GM10266 (cell line): ENCODE measurements at regions not wholly inside any gene's neighbourhood (a gene's known extent, or its start where the extent isn't known, plus 50 kb on each side); places are given as distances from the start of the nearest gene placed in this dataset.

Experiments
- DNase-seq: peaks from one replicate; pipeline ENCODE4 v3.0.0; 2012; ENCODE audit errors: extremely low spot score
- CTCF ChIP-seq: IDR thresholded peaks from 2 replicates; pipeline ENCODE4 v1.5.1; 2012; ENCODE audit warnings: mild to moderate bottlenecking, low read depth; ENCODE audit not compliant: control insufficient read depth, insufficient read depth; ENCODE audit errors: missing control alignments

GRCh38 chr13:67328895-67329294 is 98.8 kb upstream of the PCDH9 start:
- DNase-seq: no peak
- TF ChIP-seq CTCF: no peak

GRCh38 chr13:67318860-67319259 is 88.7 kb upstream of the PCDH9 start:
- no peak for TF ChIP-seq CTCF

GRCh38 chr13:67318398-67318797 is 88.3 kb upstream of the PCDH9 start:
- no peak for TF ChIP-seq CTCF
- DNase-seq: no peak

More at GRCh38 chr13:67318860-67319259, 88.7 kb upstream of the PCDH9 start:
- DNase-seq: no peak

- TF ChIP-seq CTCF: no peak
- no peak for DNase-seq
Observed at GRCh38 chr13:67314405-67314804, 84.3 kb upstream of the PCDH9 start.

- TF ChIP-seq CTCF: no peak
- no peak for DNase-seq
Observed at GRCh38 chr13:67308004-67308772, 78.1 kb upstream of the PCDH9 start.

GRCh38 chr13:67306742-67307141 is 76.6 kb upstream of the PCDH9 start:
- no peak for DNase-seq
- no peak for TF ChIP-seq CTCF

- no peak for TF ChIP-seq CTCF
- no peak for DNase-seq
Observed at GRCh38 chr13:67303661-67304333, 73.7 kb upstream of the PCDH9 start.
